Amygdala (tissue), 56 donors: ENCODE measurements at regions not wholly inside any gene's neighbourhood (a gene's known extent, or its start where the extent isn't known, plus 50 kb on each side); places are given as distances from the start of the nearest gene placed in this dataset.
A peak's percentile ranks its signal among the peaks of the same experiment; 100 is the strongest.
"Not testable (repeated sequence)": the region's sequence is repeated elsewhere in the genome, so short reads cannot be mapped to it uniquely, and the experiment has no call there.

Source experiments
- DNase-seq, 56 donors: peaks; one replicate each; lab custom pipeline; 2025; lab: John Stamatoyannopoulos, UW

DNA sequence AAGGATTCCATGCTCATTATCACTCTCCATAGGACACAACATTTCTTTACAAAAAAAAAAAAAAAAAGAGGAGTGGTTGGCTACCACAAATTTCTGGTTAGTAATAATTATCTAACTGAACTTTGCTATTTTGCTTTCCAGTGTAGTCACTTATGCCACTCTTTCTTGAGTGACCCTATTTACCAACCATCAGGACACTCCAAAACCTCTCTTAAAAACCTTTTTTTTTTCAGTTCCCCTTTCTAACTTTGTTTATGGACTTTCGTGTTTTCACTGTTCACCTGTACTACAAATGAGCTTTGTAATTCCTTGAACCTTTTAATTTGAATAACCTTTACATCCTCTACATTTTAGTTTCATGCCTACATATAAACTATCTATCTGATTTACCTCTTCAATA, 686.5 kb upstream of the PCDH9 start:
- DNase-seq, result no peak

DNA sequence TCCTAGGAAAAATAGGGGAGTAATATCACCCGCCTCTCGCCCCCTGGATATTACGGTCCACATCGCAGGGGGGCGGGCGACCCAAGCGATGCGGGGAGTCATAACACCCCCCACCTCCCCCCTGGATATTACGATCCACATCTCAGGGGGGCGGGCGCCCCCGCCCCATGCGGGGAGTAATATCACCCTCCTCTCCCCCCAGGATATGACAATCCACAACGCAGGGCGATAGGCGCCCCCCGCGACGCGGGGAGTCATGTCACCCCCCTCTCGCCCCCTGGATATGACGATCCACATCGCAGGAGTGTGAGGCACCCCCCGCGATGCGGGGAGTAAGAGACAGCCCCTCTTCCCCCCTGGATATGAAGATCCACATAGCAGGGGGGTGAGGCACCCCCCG, 684.4 kb upstream of the PCDH9 start:
- DNase-seq, result no peak

DNA sequence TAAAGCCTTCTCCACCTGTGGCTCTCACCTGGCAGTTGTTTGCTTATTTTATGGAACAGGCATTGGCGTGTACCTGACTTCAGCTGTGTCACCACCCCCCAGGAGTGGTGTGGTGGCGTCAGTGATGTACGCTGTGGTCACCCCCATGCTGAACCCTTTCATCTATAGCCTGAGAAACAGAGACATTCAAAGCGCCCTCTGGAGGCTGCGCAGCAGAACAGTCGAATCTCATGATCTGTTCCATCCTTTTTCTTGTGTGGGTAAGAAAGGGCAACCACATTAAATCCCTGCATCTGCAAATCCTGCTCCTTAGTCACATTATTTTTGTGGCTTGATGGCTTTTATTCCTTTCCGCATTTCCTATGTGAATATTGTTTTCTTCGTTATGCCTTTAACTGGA, 672.8 kb upstream of the PCDH9 start:
- DNase-seq, result not testable (repeated sequence)

DNA sequence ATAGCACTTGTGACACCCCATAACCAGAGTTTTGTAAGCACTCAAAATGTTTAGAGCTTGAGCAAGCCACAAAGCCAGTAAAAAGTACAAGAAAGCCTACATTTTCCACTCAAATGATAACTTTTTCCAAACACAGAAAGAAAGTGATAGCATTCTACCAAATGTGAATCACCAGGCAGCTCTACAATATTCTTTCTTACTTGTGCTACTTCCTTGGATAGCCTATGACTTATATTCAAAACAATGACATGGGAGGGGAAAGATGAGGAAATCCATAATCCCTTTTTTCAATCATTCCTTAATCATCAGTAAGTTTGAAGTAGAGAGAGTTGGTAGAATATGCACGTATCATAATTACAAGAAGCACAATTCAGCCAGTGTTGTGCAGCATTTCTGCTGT, 650.8 kb upstream of the PCDH9 start:
- DNase-seq, result no peak

GRCh38 chr13:67878376-67878775, 648.2 kb upstream of the PCDH9 start:
- DNase-seq, result no peak

DNA sequence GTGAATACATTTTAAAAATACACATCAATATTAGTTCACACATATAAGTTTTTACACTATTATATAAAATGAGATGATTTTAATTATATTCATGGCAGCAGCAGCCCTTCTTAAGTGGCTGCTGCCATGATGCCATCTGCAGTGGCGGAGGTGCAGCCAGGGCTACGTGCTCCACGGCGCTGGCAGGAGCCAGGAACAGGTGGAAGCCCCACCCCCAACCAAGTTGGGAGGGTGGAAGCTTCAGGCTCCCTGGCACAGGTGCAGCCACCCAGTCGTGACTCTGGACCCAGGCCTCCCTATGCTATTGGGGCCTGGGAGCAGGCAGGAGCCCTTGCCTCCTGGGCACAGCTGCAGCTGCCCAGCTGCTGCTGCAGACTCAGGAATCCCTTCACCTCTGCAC, 646.9 kb upstream of the PCDH9 start:
- DNase-seq, result no peak

- DNase-seq, result no peak
These were observed 637.1 kb upstream of the PCDH9 start for GRCh38 chr13:67867206-67867605.

- DNase-seq, result no peak
These were observed 630.2 kb upstream of the PCDH9 start for GRCh38 chr13:67860315-67860714.

- no peak for DNase-seq
These were observed 629.8 kb upstream of the PCDH9 start for GRCh38 chr13:67859904-67860303.

GRCh38 chr13:67857581-67858310, 627.6 kb upstream of the PCDH9 start:
- no peak for DNase-seq

GRCh38 chr13:67856955-67857354, 626.8 kb upstream of the PCDH9 start:
- DNase-seq, result no peak

GRCh38 chr13:67855741-67856238, 625.7 kb upstream of the PCDH9 start:
- DNase-seq, result no peak

DNA sequence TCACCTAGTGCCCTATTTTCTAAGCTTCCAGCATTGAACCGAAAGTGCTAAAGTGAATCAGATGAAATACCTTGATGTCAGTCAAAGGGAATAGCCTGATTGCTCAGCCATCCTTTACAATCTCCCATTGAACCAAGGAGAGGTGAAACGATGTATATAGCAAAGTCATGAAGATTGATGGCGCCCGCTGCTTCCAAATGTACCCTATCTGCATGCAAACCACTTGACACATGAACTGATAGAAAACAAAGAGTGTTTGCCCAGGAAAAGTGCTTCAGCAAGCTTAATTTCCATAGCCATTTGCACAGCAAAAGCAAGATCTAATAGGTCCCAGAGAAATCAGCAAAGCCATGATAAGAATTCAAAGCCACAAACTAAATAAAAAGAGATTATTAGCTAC, 624.9 kb upstream of the PCDH9 start:
- no peak for DNase-seq

- DNase-seq, result no peak
These were observed 614.4 kb upstream of the PCDH9 start for GRCh38 chr13:67844574-67844973.

DNA sequence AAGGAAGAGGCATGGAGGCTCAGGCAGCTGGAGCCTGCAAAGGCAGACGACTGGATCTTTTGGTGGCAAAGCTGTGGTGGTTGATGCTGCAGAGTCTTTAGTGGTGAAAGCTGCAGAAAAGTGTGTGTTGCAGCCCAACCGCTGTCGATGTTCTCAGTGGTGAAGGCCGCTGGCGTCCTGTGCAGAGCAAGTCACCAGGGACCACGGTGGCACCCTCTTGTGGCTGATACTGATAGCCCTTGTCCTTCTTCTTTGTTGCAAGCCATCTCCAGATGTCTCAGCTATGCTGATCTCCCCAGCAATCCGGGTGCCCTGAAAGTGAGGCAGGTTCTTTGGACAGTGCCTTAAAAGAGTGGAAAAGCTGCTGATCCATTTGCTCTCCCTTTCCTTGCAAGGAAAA, 610.9 kb upstream of the PCDH9 start:
- DNase-seq, result no peak

GRCh38 chr13:67833564-67833963, 603.4 kb upstream of the PCDH9 start:
- DNase-seq, result no peak

GRCh38 chr13:67829641-67830040, 599.5 kb upstream of the PCDH9 start:
- no peak for DNase-seq

- no peak for DNase-seq
These were observed 597.9 kb upstream of the PCDH9 start for GRCh38 chr13:67827992-67828391.

- DNase-seq, result no peak
These were observed 591.5 kb upstream of the PCDH9 start for GRCh38 chr13:67821606-67822005.

GRCh38 chr13:67806796-67807195, 576.7 kb upstream of the PCDH9 start:
- peak in 1 of 56 donors; percentile 5 for DNase-seq

- no peak for DNase-seq
These were observed 573.0 kb upstream of the PCDH9 start for GRCh38 chr13:67803118-67803517.

DNA sequence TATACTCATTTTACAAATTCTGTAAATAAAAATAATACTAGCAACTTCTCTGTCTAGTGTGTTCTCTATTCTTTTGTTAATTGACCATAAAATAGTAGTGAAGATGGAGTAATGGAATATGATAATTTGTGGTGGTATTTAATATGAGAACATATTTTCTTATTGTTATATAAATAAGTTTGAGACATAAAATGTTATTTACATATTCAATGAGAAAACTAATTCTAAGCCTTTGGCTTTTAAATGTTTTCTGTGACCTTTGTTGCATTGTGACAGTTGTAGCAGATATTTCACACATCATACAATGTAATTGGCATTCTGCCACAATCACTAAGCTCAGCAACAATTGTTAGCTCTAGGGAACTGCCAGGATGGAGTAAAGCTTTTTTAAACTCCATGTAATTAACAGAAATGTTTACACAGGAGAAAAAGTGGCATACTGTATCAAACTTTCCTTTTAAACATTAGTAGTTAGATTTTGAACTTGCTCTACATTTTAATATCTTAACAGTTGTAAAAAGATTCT, 562.1 kb upstream of the PCDH9 start:
- DNase-seq, result no peak

- no peak for DNase-seq
These were observed 560.9 kb upstream of the PCDH9 start for GRCh38 chr13:67791047-67791446.
